Daoy (cell line): ENCODE measurements at regions not wholly inside any gene's neighbourhood (a gene's known extent, or its start where the extent isn't known, plus 50 kb on each side); places are given as distances from the start of the nearest gene placed in this dataset.

Experiments
- DNase-seq: peaks from one replicate; pipeline ENCODE4 v3.0.0-alpha.2; 2015; ENCODE audit warnings: low read depth

DNA sequence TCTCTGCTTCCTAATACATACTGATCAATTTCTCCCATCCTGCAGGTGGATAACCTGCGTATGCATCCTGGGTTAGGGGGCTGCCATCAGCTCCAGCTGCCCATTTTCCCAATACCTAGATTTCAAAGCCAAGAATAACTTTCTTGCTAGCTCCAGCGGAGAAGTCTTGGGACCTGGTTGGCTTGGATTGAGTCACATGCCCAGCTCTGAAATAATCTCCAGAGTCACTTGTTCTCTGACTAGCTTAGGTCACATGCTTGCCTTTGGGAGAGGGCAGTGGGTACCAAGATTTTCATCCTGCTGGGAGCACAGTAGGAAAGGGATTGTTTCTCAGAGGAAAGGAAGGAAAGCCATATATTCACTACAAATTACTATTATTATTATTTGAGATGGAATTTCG, 70.0 kb upstream of the ELAC2 start:
- no peak for DNase-seq

DNA sequence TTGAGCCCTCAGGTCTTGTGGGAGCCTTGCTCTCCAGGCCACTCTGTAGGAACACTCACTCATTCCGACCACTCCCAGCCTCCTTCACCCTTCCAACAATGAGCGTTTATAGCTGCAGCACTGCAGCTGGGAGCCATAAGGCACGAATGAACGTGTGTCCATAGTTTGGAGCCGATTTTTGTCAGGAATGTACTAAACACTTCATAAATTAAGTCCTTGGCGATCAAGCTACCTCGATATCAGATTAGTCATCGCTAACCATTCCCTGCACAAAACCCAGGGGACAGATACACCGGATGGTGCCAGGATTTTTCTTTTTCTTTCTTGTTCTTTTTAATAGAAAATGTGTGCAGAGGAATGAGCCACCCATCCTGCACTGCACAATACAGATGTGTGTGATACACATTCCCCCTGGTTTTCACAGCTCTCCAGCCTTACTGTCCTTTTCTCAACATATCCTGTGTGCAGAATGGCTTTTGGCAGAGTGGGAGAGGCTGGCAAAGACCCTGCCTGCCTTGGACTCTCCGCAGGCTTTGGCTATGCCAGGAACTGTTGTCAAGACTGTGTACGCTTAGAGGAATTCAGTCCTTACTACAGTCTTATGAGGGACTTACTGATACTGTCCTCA, 68.4 kb upstream of the ELAC2 start:
- DNase-seq = no peak

DNA sequence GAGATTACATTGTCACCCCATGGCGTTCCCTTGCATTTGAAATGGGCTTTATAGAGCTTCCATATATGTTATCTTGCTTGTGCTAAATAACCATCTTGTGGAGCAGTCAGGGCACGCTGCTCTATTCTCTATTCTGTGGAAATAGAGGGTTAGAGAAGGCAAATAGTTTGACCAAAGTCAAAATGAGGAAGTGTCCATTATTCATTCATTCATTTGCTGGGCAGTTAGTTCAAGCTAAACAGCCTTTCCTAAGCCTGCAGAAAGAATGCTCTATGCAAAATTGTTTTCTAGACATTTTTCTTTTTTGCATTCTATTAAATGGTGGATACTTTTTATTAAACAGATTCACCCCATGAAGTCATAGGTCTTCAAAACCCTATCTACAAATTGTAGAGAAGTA, 67.8 kb upstream of the ELAC2 start:
- no peak for DNase-seq

DNA sequence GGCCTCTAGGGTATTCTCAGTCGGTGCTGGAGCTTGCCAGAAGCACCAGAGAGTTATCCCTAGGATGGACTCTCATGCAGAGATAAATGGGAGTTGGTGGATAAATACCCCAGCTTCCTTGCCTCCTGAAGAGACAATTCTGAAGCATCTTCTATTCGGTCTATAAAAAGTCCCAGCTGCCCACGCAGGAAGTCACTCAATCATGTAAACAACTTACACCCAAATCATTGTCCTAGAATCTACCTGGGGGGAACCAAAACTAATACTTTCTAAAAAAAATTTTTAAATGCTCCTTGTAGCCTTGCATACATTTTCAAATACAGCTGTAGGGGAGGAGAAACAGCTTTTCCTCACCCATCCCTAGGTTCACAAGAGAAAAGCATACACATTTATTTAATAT, 66.6 kb upstream of the ELAC2 start:
- DNase-seq = no peak

DNA sequence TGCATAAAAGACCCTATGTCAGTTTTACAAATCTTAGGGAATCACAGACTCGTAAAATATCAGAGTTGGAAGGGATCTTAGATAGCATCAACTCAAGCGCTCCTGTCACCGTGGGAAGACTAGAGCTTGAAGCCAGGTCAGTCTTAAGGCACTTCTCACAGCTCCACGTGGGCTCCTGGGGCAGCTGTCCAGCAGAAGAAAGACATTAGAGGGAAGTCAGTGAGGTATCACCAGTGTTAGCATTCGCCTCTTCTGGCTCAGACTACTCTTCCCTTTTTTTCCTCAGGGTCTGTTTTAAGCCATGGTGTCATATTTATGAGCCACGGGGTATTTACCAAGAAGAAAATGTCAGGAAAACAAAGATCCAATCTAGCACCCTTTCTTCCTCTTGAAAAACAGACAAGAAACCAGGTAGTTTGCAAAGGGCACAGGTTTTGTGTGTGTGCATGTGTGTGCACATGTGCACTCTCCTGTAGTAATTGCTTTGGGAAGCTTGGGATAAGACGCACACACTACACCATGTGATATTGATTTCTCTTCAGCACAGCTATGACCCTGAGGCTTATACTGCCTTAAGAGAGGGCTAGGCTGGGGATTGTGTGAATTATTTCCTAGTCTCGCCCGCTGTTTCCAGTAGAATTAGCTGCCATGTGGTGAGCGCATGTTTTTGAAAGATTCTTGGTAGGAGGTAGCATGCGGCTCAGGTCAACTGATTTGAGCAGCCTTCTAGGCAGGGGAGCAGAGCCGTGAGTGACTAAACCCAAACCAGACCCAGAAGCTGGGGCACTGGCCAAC, 61.0 kb upstream of the ELAC2 start:
- peak; percentile 38 for DNase-seq

DNA sequence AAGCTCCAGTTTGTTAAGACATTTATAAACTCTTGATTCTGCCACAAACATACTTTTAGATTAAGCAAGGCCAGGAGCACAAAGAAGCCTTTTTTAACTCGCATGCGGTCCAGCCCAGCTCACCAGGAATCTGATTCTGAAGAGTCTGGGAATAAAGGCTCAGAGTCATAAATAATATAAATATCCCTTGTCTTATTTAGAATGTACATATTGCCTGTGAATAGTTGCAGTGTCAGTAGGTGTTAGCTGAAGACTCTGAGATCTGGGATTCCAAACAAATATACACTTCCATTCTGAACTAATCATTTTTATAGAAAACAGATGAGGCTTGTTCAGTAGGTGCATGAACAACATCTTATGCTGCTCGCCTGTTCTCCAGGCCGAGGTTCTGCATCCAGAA, 59.1 kb upstream of the ELAC2 start:
- DNase-seq = no peak

DNA sequence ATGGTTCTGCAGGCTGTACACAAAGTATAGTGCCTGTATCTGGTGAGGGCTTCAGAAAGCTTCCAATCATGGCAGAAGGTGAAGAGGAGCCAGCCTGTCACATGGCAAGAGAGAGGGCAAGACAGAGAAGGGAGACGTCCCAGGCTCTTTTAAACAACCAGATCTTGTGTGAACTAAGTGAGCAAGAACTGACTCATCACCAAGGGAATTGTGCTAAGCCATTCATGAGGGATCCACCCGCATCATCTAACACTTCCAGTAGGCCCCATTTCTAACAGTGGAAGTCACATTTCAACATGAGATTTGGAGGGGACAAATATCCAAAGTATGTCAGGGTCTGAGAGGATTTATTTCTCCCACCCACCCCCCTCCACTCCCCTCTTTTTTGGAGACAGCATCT, 56.2 kb upstream of the ELAC2 start:
- DNase-seq = peak; percentile 80

DNA sequence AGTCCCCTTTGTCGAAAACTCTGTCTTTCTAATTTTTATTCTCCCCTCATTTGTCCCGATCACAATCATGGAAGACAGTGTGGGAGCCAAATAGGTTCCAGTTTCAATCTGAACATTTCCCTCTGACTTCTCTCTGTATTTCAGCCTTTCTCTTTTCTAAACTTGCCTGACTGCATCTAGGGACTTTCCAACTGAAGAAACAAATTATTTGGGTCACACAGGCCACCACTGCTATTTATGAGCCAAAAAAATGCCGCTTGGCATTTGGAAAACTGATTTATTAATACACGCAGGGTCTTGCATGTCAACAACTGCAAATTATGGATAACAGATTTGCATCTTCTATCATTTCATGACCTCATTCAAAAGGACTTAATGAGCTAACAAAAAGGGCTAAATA, 55.2 kb upstream of the ELAC2 start:
- DNase-seq = no peak

DNA sequence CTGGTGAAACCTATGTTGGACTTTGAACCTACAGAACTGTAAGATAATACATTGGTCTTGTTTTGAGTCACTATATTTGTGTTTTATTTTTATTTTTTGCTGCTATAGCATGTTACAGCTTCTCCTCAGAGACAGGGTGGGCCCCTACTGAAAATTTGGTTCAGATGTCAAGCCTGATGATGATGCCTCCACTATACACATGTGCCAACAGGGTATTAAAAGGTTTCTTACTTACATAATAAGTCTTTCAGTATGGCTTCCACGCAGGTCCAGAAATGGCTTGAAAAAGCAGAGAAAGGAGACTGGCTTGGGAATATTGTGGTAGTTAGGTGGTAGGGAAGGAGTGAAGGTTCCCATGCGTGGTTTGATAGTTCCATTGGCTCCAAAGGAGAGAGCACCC, 52.9 kb upstream of the ELAC2 start:
- DNase-seq = no peak

DNA sequence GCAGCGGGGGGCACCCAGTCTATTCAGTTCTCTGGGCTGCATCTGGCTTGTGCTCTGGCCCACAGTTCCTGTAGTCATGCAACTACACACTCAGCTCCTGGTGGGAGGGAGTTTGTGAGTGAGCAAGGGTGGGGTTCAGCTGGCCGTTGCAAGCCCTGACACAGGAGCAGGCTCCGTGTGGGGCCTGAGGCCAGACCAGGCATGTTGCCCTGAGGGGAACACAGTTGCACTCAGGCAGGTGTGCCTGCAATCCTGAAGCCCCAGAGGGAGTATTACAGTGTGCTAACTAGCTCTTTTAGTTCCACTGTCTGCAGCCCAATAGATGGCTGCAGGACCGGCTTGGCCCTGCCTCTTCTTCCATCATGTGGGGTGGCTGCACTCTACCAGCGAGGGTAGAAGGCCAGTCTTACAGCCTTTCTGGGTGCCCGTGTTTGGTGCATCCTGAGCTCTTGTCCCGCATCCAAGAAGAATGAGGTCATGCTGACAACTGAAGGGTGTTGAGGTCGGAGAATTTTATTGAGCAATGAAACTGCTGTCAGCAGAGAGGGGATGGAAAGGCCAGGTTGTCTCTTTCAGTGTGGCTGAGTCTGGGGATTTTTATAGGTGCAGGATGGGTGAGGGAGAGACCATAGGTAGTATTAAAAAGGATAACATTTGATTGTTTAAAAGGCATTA, 49.9 kb upstream of the ELAC2 start:
- no peak for DNase-seq
